ENCODE measurements at regions not wholly inside any gene's neighbourhood (a gene's known extent, or its start where the extent isn't known, plus 50 kb on each side); places are given as distances from the start of the nearest gene placed in this dataset.

- TF ChIP-seq CTCF (conservative IDR thresholded peaks at IDR 0.05 in 1 of 2, IDR thresholded peaks at IDR 0.05 in 1 of 2; ENCODE audit: extremely low read depth in 1 of 2, insufficient read depth in 1 of 2, low read depth in 1 of 2, low read length in 2 of 2) (no peak), EZH2 (IDR thresholded peaks at IDR 0.05; ENCODE audit: borderline replicate concordance, low read length) (no peak)
Measured at GRCh38 chr9:27712806-27713205, 139.5 kb upstream of the C9orf72 start.

All from mammary epithelial cell (primary cell).